ENCODE measurements at regions not wholly inside any gene's neighbourhood (a gene's known extent, or its start where the extent isn't known, plus 50 kb on each side); places are given as distances from the start of the nearest gene placed in this dataset.

- TF ChIP-seq CTCF (IDR thresholded peaks at IDR 0.05; ENCODE audit: insufficient read depth, low read length, poor library complexity, severe bottlenecking) = no peak
- Histone ChIP-seq H3K4me3 (ENCODE audit: low read depth, low read length) (no peak overlapping the region), H3K27me3 (ENCODE audit: control insufficient read depth, insufficient read depth, low read length) (no peaks in the 10 kb centered on the region), H3K36me3 (ENCODE audit: control insufficient read depth, insufficient read depth, low read length) (no peaks in the 10 kb centered on the region)
- no peak for DNase-seq (ENCODE audit: low read depth)
Observed at GRCh38 chr17:13118311-13118710, 100.5 kb upstream of the ELAC2 start.

GRCh38 chr17:13117616-13118015 is 99.8 kb upstream of the ELAC2 start:
- no peaks in the 10 kb centered on the region for H3K27me3 ChIP-seq (ENCODE audit: control insufficient read depth, insufficient read depth, low read length)
- no peaks in the 10 kb centered on the region for H3K36me3 ChIP-seq (ENCODE audit: control insufficient read depth, insufficient read depth, low read length)
- no peak overlapping the region for H3K4me3 ChIP-seq (ENCODE audit: low read depth, low read length)
- no peak for DNase-seq (ENCODE audit: low read depth)
- TF ChIP-seq CTCF (IDR thresholded peaks at IDR 0.05; ENCODE audit: insufficient read depth, low read length, poor library complexity, severe bottlenecking) = no peak

GRCh38 chr17:13114601-13115031 is 96.8 kb upstream of the ELAC2 start:
- H3K27me3 ChIP-seq (ENCODE audit: control insufficient read depth, insufficient read depth, low read length) = no peaks in the 10 kb centered on the region
- H3K4me3 ChIP-seq (ENCODE audit: low read depth, low read length) = no peak overlapping the region
- no peak for DNase-seq (ENCODE audit: low read depth)
- TF ChIP-seq CTCF (IDR thresholded peaks at IDR 0.05; ENCODE audit: insufficient read depth, low read length, poor library complexity, severe bottlenecking) = peak; percentile 82
- no peaks in the 10 kb centered on the region for H3K36me3 ChIP-seq (ENCODE audit: control insufficient read depth, insufficient read depth, low read length)

- TF ChIP-seq CTCF (IDR thresholded peaks at IDR 0.05; ENCODE audit: insufficient read depth, low read length, poor library complexity, severe bottlenecking) = no peak
- H3K4me3 ChIP-seq (ENCODE audit: low read depth, low read length) = no peak overlapping the region
- no peaks in the 10 kb centered on the region for H3K27me3 ChIP-seq (ENCODE audit: control insufficient read depth, insufficient read depth, low read length)
- DNase-seq (ENCODE audit: low read depth) = no peak
- no peaks in the 10 kb centered on the region for H3K36me3 ChIP-seq (ENCODE audit: control insufficient read depth, insufficient read depth, low read length)
Observed at GRCh38 chr17:13113821-13114525, 96.1 kb upstream of the ELAC2 start.

GRCh38 chr17:13107676-13108235 is 89.9 kb upstream of the ELAC2 start:
- no peak overlapping the region for H3K4me3 ChIP-seq (ENCODE audit: low read depth, low read length)
- DNase-seq (ENCODE audit: low read depth) = no peak
- H3K27me3 ChIP-seq (ENCODE audit: control insufficient read depth, insufficient read depth, low read length) = no peaks in the 10 kb centered on the region
- no peak for TF ChIP-seq CTCF (IDR thresholded peaks at IDR 0.05; ENCODE audit: insufficient read depth, low read length, poor library complexity, severe bottlenecking)
- H3K36me3 ChIP-seq (ENCODE audit: control insufficient read depth, insufficient read depth, low read length) = no peaks in the 10 kb centered on the region

- Histone ChIP-seq H3K4me3 (ENCODE audit: low read depth, low read length) (no peak overlapping the region), H3K27me3 (ENCODE audit: control insufficient read depth, insufficient read depth, low read length) (no peaks in the 10 kb centered on the region), H3K36me3 (ENCODE audit: control insufficient read depth, insufficient read depth, low read length) (no peaks in the 10 kb centered on the region)
- TF ChIP-seq CTCF (IDR thresholded peaks at IDR 0.05; ENCODE audit: insufficient read depth, low read length, poor library complexity, severe bottlenecking) = no peak
- DNase-seq (ENCODE audit: low read depth) = no peak
Observed at GRCh38 chr17:13106171-13106570, 88.3 kb upstream of the ELAC2 start.

All from kidney epithelial cell (primary cell).